PC-9 (cell line): ENCODE measurements at regions not wholly inside any gene's neighbourhood (a gene's known extent, or its start where the extent isn't known, plus 50 kb on each side); places are given as distances from the start of the nearest gene placed in this dataset.

ENCODE experiments used
- BruUV-seq: library from RNA; stranded (reverse); fragments of 400-500 nt; replicated peaks from 2 replicates; lab custom pipeline; 2021; lab: Mats Ljungman, UMichigan
- CTCF ChIA-PET: fragments of 300-600 bp; sonication (Branson Sonifier 250); formaldehyde crosslinking; loops from one replicate; lab custom pipeline; 2022; ENCODE audit warnings: antibody characterized with exemption; lab: Charles Lee
- POLR2A ChIA-PET: fragments of 300-600 bp; sonication (Branson Sonifier 250); formaldehyde crosslinking; loops from one replicate; lab custom pipeline; 2022; ENCODE audit warnings: antibody characterized with exemption; ENCODE audit not compliant: unreplicated experiment; lab: Charles Lee
- DNase-seq, 2 experiments: peaks; one replicate each; pipeline versions ENCODE4 v3.0.0 to v3.0.0-alpha.2; 2015 to 2022; ENCODE audit warnings: mixed read lengths in 1 of 2
- H2AFZ ChIP-seq: fragments of 200-600 bp; sonication (generic); 2 replicates; pipeline ENCODE4 v1.8.1; 2017; ENCODE audit warnings: antibody characterized with exemption
- H3F3A ChIP-seq: fragments of 200-600 bp; sonication (generic); 2 replicates; pipeline ENCODE4 v1.8.1; 2017; ENCODE audit warnings: antibody characterized with exemption, mild to moderate bottlenecking, low read depth; ENCODE audit not compliant: insufficient read depth
- H3K27ac ChIP-seq: fragments of 200-600 bp; sonication (generic); 2 replicates; pipeline ENCODE4 v1.6.1; 2016; ENCODE audit warnings: mixed run types
- H3K27me3 ChIP-seq: fragments of 200-600 bp; sonication (generic); 2 replicates; pipeline ENCODE4 v1.6.1; 2016; ENCODE audit warnings: low read depth, mixed run types; ENCODE audit not compliant: insufficient read depth
- H3K36me3 ChIP-seq: fragments of 200-600 bp; sonication (generic); 2 replicates; pipeline ENCODE4 v1.6.1; 2016; ENCODE audit warnings: low read depth, mixed run types
- H3K4me1 ChIP-seq: fragments of 200-600 bp; sonication (generic); replicated peaks from 2 replicates; pipeline ENCODE4 v1.6.1; 2016; ENCODE audit warnings: mixed run types; ENCODE audit not compliant: insufficient read depth
- H3K4me2 ChIP-seq: fragments of 200-600 bp; sonication (generic); 2 replicates; pipeline ENCODE4 v1.6.1; 2017; ENCODE audit warnings: mixed run types
- H3K4me3 ChIP-seq: fragments of 200-600 bp; sonication (generic); 2 replicates; pipeline ENCODE4 v1.6.1; 2016; ENCODE audit warnings: mixed run types
- H3K79me2 ChIP-seq: fragments of 200-600 bp; sonication (generic); 2 replicates; pipeline ENCODE4 v1.6.1; 2017; ENCODE audit warnings: low read depth, mixed run types
- H3K9me2 ChIP-seq: fragments of 200-600 bp; sonication (generic); 2 replicates; pipeline ENCODE4 v1.8.1; 2017; ENCODE audit warnings: mild to moderate bottlenecking; ENCODE audit not compliant: insufficient read depth
- H3K9me3 ChIP-seq: fragments of 200-600 bp; sonication (generic); 2 replicates; pipeline ENCODE4 v1.8.1; 2016; ENCODE audit warnings: low read depth; ENCODE audit not compliant: insufficient read depth
- H4K20me1 ChIP-seq: fragments of 200-600 bp; sonication (generic); 2 replicates; pipeline ENCODE4 v1.8.1; 2017; ENCODE audit not compliant: insufficient read depth
- EZH2 ChIP-seq: fragments of 200-600 bp; sonication (generic); IDR thresholded peaks from 2 replicates; pipeline ENCODE4 v1.8.0; 2017; ENCODE audit warnings: antibody characterized with exemption, low read depth
- intact Hi-C: fragments of 100-400 bp; cut with micrococcal nuclease; formaldehyde crosslinking; loops from one replicate; pipeline ENCODE4 v1.10.0; 2022; ENCODE audit not compliant: unreplicated experiment
- TF ChIP-seq, protein P1 (sequence below): fragments of 200-600 bp; sonication (generic); conservative IDR thresholded peaks from 2 replicates; pipeline ENCODE4 v1.6.1; 2017; ENCODE audit warnings: mixed run types, antibody characterized with exemption, mild to moderate bottlenecking, moderate library complexity

DNA sequence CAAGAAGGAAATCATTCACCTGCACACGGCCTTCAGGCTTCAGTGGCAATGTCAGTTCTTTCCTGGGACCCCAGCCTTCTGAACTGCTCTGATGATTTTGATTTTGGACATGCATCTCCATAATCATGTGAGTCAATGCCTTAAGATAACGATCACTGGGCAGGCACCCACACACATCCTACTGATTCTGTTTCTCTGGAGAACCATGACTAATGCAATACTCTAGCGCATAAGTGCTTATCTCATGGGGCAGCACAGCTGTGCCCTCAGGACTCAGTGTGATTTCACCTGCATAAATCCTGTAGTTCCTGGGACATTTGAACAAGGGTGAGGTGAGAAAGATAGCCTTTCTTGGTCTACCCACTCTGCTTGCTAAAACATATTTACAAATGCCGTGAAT lies 144.6 kb downstream of the AKAIN1 start:
- no peak overlapping the region for H2AFZ ChIP-seq
- no peaks in the 10 kb centered on the region for H3K9me2 ChIP-seq
- ChIA-PET CTCF (no interaction called here), POLR2A (no interaction called here)
- BruUV-seq = no TSS peak
- no peak overlapping the region for H3K27ac ChIP-seq
- intact Hi-C loops = no loop called here
- H3K9me3 ChIP-seq = no peaks in the 10 kb centered on the region
- H3K36me3 ChIP-seq = no peaks in the 10 kb centered on the region
- no peaks in the 10 kb centered on the region for H4K20me1 ChIP-seq
- H3K79me2 ChIP-seq = no peaks in the 10 kb centered on the region
- H3K27me3 ChIP-seq = peaks cover 14% of the 10 kb centered on the region
- no peak for TF ChIP-seq EZH2
- TF ChIP-seq, protein P1, sequence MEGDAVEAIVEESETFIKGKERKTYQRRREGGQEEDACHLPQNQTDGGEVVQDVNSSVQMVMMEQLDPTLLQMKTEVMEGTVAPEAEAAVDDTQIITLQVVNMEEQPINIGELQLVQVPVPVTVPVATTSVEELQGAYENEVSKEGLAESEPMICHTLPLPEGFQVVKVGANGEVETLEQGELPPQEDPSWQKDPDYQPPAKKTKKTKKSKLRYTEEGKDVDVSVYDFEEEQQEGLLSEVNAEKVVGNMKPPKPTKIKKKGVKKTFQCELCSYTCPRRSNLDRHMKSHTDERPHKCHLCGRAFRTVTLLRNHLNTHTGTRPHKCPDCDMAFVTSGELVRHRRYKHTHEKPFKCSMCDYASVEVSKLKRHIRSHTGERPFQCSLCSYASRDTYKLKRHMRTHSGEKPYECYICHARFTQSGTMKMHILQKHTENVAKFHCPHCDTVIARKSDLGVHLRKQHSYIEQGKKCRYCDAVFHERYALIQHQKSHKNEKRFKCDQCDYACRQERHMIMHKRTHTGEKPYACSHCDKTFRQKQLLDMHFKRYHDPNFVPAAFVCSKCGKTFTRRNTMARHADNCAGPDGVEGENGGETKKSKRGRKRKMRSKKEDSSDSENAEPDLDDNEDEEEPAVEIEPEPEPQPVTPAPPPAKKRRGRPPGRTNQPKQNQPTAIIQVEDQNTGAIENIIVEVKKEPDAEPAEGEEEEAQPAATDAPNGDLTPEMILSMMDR = no peak
- DNase-seq = no peak
- no peak overlapping the region for H3K4me2 ChIP-seq
- H3F3A ChIP-seq = no peaks in the 10 kb centered on the region
- H3K4me1 ChIP-seq = no peaks in the 10 kb centered on the region
- H3K4me3 ChIP-seq = no peak overlapping the region

DNA sequence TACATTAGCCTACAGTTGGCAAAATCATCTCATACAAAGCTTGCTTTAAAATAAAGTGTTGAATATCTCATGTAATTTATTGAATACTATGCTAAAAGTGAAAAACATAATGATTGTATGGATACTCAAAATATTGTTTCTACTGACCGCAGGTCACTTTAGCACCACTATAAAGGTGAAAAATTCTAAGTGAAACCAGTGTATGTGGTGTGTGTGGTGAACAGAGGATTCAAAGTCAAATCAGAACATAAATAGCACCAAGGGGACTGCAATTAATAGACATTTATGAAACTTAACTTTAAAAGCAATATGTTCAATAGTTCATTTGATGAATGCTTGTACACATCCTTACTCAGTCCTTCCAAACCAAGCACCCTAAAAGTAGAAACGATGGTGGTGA lies 145.8 kb downstream of the AKAIN1 start:
- no peaks in the 10 kb centered on the region for H3K9me2 ChIP-seq
- TF ChIP-seq, protein P1 = no peak
- no peak for TF ChIP-seq EZH2
- no peak overlapping the region for H2AFZ ChIP-seq
- no peak overlapping the region for H3K4me2 ChIP-seq
- H3K4me3 ChIP-seq = no peak overlapping the region
- no peak for DNase-seq
- intact Hi-C loops = no loop called here
- peaks cover 14% of the 10 kb centered on the region for H3K27me3 ChIP-seq
- POLR2A ChIA-PET = no interaction called here
- CTCF ChIA-PET = no interaction called here
- no peak overlapping the region for H3K27ac ChIP-seq
- H3K4me1 ChIP-seq = no peaks in the 10 kb centered on the region
- no TSS peak for BruUV-seq
- H4K20me1 ChIP-seq = no peaks in the 10 kb centered on the region
- no peaks in the 10 kb centered on the region for H3K36me3 ChIP-seq
- no peaks in the 10 kb centered on the region for H3K79me2 ChIP-seq
- no peaks in the 10 kb centered on the region for H3K9me3 ChIP-seq
- no peaks in the 10 kb centered on the region for H3F3A ChIP-seq

DNA sequence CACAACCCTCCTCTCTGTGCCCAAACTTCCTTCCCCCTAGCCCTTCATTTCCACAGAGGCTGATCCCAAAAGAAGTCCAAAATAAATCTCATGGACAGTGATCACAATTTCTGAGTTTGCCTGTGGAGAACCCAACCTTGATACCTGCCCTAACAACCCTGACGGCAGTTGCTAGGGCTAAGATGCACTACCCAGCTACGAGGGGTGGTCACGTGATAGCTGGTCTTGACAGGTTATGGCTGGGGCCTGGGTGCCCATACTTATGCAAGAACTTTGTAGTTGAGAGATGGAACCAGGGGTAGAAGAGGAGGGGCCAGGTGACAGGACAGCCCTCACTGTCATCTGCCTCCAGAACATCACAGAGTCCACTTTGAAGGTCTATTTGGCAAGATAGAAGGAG lies 147.9 kb downstream of the AKAIN1 start:
- no peak overlapping the region for H2AFZ ChIP-seq
- CTCF ChIA-PET = no interaction called here
- no peaks in the 10 kb centered on the region for H4K20me1 ChIP-seq
- no TSS peak for BruUV-seq
- no peak for DNase-seq
- H3K27ac ChIP-seq = no peak overlapping the region
- no peak overlapping the region for H3K4me2 ChIP-seq
- H3K9me3 ChIP-seq = no peaks in the 10 kb centered on the region
- H3K4me1 ChIP-seq = no peaks in the 10 kb centered on the region
- no peaks in the 10 kb centered on the region for H3F3A ChIP-seq
- H3K36me3 ChIP-seq = no peaks in the 10 kb centered on the region
- H3K4me3 ChIP-seq = no peak overlapping the region
- POLR2A ChIA-PET = no interaction called here
- no peaks in the 10 kb centered on the region for H3K9me2 ChIP-seq
- TF ChIP-seq EZH2 = no peak
- TF ChIP-seq, protein P1 = no peak
- no peaks in the 10 kb centered on the region for H3K27me3 ChIP-seq
- H3K79me2 ChIP-seq = no peaks in the 10 kb centered on the region
- intact Hi-C loops = no loop called here
